Tibial artery (tissue), 4 donors: ENCODE measurements at regions not wholly inside any gene's neighbourhood (a gene's known extent, or its start where the extent isn't known, plus 50 kb on each side); places are given as distances from the start of the nearest gene placed in this dataset.

Experiments used
- DNase-seq, 2 donors: peaks; one replicate each; pipeline ENCODE4 v3.0.0-alpha.2; 2019
- H3K27ac ChIP-seq, 2 donors: fragments of 200-600 bp; sonication (generic) in 1 of 2; 1 replicate in 1 of 2; 2 replicates in 1 of 2; pipeline ENCODE4 v1.5.1; 2018 to 2019; ENCODE audit warnings: mild to moderate bottlenecking in 1 of 2
- H3K27me3 ChIP-seq, 2 donors: fragments of 200-600 bp; sonication (generic) in 1 of 2; one replicate each; pipeline versions ENCODE4 v1.5.1 to v1.6.0; 2016 to 2019
- H3K36me3 ChIP-seq, 3 donors: fragments of 200-600 bp; sonication (generic) in 2 of 3; one replicate each; pipeline ENCODE4 v1.5.1; 2016 to 2019; ENCODE audit warnings: mild to moderate bottlenecking in 2 of 3
- H3K4me1 ChIP-seq, 4 donors: fragments of 200-600 bp; sonication (generic) in 2 of 4; 1 replicate in 3 of 4; 2 replicates in 1 of 4; pipeline ENCODE4 v1.5.1; 2016 to 2019
- H3K4me3 ChIP-seq, 2 donors: fragments of 200-600 bp; sonication (generic) in 1 of 2; 1 replicate in 1 of 2; 2 replicates in 1 of 2; pipeline ENCODE4 v1.5.1; 2018 to 2019; ENCODE audit warnings: mild to moderate bottlenecking in 2 of 2
- H3K9me3 ChIP-seq, 3 donors: fragments of 200-600 bp; sonication (generic) in 1 of 3; one replicate each; pipeline ENCODE4 v1.5.1; 2016 to 2019
- intact Hi-C: fragments of 100-400 bp; cut with DNase I; formaldehyde crosslinking; loops from one replicate; pipeline ENCODE4 v1.15.0; 2023; ENCODE audit warnings: low total_unique reads
- TF ChIP-seq, protein P1 (sequence below), 2 experiments: fragments of 200-600 bp in 1 of 2; fragments of 450-650 bp in 1 of 2; IDR thresholded peaks; one replicate each; pipeline ENCODE4 v1.5.1; 2017 to 2019; ENCODE audit warnings: antibody characterized with exemption in 2 of 2, mild to moderate bottlenecking in 1 of 2, moderate library complexity in 1 of 2

DNA sequence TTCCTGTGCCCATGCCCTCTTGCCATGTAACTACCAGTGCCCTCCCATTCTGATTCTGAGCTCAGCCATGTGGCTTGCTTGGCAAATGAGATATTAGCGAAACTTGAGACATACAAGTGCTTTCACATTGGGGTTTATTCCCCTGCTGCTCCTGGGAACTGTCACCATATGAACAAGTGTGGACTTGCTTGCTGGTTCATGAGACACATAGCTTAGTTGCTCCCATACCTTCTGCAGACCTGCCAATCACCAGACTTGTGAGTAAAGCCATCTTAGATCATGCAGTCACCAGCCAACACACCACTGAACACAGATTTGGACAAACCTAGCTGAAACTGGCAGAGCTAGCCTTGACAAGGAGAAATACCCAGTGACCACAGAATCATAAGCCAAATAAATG, 155.1 kb downstream of the SS18 start:
- H3K27me3 ChIP-seq = no peaks in the 10 kb centered on the region
- H3K27ac ChIP-seq = no peak overlapping the region
- TF ChIP-seq, protein P1, sequence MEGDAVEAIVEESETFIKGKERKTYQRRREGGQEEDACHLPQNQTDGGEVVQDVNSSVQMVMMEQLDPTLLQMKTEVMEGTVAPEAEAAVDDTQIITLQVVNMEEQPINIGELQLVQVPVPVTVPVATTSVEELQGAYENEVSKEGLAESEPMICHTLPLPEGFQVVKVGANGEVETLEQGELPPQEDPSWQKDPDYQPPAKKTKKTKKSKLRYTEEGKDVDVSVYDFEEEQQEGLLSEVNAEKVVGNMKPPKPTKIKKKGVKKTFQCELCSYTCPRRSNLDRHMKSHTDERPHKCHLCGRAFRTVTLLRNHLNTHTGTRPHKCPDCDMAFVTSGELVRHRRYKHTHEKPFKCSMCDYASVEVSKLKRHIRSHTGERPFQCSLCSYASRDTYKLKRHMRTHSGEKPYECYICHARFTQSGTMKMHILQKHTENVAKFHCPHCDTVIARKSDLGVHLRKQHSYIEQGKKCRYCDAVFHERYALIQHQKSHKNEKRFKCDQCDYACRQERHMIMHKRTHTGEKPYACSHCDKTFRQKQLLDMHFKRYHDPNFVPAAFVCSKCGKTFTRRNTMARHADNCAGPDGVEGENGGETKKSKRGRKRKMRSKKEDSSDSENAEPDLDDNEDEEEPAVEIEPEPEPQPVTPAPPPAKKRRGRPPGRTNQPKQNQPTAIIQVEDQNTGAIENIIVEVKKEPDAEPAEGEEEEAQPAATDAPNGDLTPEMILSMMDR (IDR thresholded peaks at IDR 0.05) = no peak
- no peaks in the 10 kb centered on the region for H3K4me1 ChIP-seq
- H3K36me3 ChIP-seq = no peaks in the 10 kb centered on the region
- H3K4me3 ChIP-seq = no peak overlapping the region
- DNase-seq = no peak
- intact Hi-C loops = no loop called here
- no peaks in the 10 kb centered on the region for H3K9me3 ChIP-seq

DNA sequence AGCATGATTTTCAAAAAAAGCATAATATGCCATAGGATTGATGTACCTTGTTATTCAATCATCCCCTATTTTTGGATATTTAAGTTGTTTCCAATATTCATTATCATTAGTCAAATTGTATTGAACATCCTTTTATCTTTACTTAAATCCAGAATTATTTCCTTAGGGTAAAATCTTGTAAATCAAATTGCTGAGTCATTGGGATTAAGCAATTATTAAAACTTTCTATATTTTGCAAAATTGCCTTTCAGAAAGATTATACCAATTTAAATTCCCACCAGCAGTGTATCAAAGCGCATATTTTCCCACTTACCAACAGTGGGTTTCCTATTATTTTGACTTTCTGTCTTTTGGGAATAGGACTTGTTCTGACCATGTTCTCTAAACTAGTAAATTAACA, 159.3 kb downstream of the SS18 start:
- no peaks in the 10 kb centered on the region for H3K4me1 ChIP-seq
- H3K9me3 ChIP-seq = no peaks in the 10 kb centered on the region
- H3K27me3 ChIP-seq = no peaks in the 10 kb centered on the region
- H3K36me3 ChIP-seq = no peaks in the 10 kb centered on the region
- TF ChIP-seq, protein P1 (IDR thresholded peaks at IDR 0.05) = no peak
- no peak overlapping the region for H3K27ac ChIP-seq
- H3K4me3 ChIP-seq = no peak overlapping the region
- intact Hi-C loops = no loop called here
- no peak for DNase-seq

DNA sequence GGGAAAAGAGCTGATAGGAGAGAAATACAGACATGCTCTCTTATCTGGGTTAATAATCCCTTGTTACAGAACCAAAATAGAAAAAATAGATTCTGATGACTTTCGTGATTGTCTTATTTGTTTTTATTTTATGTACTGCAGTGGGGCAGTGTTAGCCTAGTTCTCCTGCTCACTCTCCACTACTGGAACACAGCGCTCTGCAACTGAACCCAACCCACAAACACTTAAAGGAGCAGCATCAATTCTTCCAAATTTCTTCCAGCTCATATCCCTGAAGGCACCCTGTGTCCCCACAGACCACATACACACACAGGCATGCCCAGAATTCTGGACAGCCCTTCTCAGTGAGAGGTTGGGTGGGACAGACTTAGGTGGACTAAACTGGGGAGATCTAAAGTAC, 160.6 kb downstream of the SS18 start:
- DNase-seq = no peak
- intact Hi-C loops = no loop called here
- Histone ChIP-seq H3K4me3 (no peak overlapping the region), H3K4me1 (no peaks in the 10 kb centered on the region), H3K9me3 (no peaks in the 10 kb centered on the region), H3K36me3 (no peaks in the 10 kb centered on the region), H3K27me3 (no peaks in the 10 kb centered on the region), H3K27ac (no peak overlapping the region)
- TF ChIP-seq, protein P1 (IDR thresholded peaks at IDR 0.05) = no peak

DNA sequence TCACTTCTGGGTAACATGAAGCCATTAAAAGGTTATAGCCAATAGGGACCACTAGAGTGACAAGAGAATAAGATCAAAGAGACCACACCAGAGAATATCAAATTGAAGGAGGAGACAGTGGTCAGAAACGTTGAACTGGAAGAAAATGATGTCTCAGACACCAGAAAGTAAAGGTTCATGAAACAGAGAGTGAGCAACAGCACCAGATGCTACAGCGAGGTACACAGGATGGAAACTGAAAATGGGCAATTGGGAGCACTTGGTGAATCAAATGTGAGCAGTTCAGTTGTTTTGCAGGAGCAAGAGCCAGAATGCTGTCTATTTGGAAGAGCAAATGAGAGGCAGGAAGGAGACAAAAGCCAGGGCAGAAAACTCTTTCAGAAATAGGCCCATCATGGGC, 162.6 kb downstream of the SS18 start:
- Histone ChIP-seq H3K9me3 (no peaks in the 10 kb centered on the region), H3K27ac (no peak overlapping the region), H3K36me3 (no peaks in the 10 kb centered on the region), H3K27me3 (no peaks in the 10 kb centered on the region), H3K4me1 (no peaks in the 10 kb centered on the region), H3K4me3 (no peak overlapping the region)
- TF ChIP-seq, protein P1 (IDR thresholded peaks at IDR 0.05) = no peak
- DNase-seq = no peak
- intact Hi-C loops = no loop called here

DNA sequence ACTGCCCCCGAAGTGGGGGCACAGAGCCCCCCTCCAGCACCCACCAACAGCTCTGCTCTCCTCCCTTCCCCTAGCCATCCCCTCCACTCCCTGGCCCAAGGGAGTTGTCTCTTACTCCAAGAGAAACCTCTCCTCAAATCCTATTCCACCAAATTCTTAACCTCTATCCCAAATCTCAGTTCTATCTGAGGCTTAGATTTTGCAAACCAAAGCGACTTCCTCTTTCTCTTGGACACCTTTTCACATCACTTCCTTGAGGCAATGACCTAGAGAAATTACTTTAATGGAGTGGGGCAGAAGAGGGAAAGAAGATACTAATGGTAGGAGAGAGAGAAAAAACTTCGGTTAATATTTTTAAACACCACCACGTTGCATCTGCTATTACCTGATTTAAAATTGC, 167.2 kb downstream of the SS18 start:
- H3K27ac ChIP-seq = no peak overlapping the region
- no peaks in the 10 kb centered on the region for H3K36me3 ChIP-seq
- no peaks in the 10 kb centered on the region for H3K27me3 ChIP-seq
- TF ChIP-seq, protein P1 (IDR thresholded peaks at IDR 0.05) = no peak
- DNase-seq = no peak
- H3K9me3 ChIP-seq = no peaks in the 10 kb centered on the region
- no peak overlapping the region for H3K4me3 ChIP-seq
- no peaks in the 10 kb centered on the region for H3K4me1 ChIP-seq
- intact Hi-C loops = no loop called here

DNA sequence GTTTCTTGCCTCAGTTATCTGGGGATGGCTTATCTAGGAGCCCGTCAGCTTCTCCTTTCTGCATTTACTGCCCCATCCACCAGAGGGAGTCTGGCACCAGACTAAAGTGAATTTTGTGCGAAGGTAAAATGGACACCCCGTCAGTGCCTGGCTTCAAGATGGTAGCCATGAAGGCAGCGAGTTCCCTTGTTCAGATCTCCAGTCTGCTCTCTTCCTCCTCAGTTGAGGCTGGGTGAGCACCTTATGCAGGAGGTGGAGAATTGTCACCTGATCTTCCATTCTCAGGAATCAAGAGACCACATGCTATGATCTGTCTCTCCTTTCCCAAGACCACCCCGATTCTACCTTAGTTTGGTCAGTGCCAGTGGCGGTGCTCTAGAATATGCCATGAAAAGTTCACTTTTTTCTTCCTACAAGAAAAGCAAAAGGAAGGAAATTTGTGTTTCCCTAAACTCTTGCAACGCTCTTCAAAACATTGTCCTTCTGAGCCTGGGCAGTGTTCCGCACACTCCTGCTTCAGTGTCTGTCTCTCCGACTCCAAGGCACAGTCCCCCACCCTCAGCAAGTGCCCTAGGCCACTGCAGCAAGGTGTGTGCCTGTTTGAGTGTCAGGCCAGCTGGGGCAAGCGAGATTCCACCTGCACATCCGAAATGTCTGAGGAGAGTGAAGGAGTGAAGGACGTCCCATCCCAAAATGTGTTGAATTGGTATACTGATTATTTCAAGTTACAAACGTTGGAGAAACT, 168.6 kb downstream of the SS18 start:
- Histone ChIP-seq H3K4me3 (no peak overlapping the region), H3K27ac (no peak overlapping the region), H3K36me3 (no peaks in the 10 kb centered on the region), H3K9me3 (no peaks in the 10 kb centered on the region), H3K4me1 (no peaks in the 10 kb centered on the region), H3K27me3 (no peaks in the 10 kb centered on the region)
- DNase-seq = no peak
- TF ChIP-seq, protein P1 (IDR thresholded peaks at IDR 0.05) = no peak
- intact Hi-C loops = no loop called here
